ENCODE measurements at regions not wholly inside any gene's neighbourhood (a gene's known extent, or its start where the extent isn't known, plus 50 kb on each side); places are given as distances from the start of the nearest gene placed in this dataset.

DNA sequence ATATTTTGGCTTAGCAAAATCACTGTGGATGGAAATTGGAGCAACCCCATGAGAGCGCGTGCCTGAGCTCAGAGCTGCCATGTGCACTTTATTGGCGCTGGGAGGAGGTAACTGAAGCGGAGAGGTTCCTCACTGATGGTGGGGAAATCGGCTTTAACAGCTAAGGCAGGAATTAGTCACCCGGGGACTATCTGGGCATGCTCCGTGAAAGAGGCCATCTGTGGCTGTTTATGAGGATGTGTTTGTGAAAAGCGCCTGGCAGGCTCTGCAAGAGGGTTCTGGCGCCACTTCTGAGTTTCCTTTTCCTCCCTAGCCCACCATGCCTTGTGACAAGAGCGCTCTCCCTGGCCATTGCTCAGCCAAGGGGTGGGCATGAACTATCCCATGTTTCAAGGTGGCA, 815.6 kb downstream of the UQCRFS1 start:
- TF ChIP-seq RAD21 (IDR thresholded peaks at IDR 0.05; ENCODE audit: low read depth) (no peak), MAX (IDR thresholded peaks at IDR 0.05) (no peak), EP300 (IDR thresholded peaks at IDR 0.05; ENCODE audit: borderline replicate concordance) (no peak), TAF1 (IDR thresholded peaks at IDR 0.05; ENCODE audit: low read depth) (no peak), FOXM1 (IDR thresholded peaks at IDR 0.05; ENCODE audit: borderline replicate concordance, low read depth) (no peak), TCF12 (IDR thresholded peaks at IDR 0.05; ENCODE audit: low read depth) (no peak), CREB1 (IDR thresholded peaks at IDR 0.05; ENCODE audit: low read depth) (no peak)
- TF ChIP-seq, protein P1, sequence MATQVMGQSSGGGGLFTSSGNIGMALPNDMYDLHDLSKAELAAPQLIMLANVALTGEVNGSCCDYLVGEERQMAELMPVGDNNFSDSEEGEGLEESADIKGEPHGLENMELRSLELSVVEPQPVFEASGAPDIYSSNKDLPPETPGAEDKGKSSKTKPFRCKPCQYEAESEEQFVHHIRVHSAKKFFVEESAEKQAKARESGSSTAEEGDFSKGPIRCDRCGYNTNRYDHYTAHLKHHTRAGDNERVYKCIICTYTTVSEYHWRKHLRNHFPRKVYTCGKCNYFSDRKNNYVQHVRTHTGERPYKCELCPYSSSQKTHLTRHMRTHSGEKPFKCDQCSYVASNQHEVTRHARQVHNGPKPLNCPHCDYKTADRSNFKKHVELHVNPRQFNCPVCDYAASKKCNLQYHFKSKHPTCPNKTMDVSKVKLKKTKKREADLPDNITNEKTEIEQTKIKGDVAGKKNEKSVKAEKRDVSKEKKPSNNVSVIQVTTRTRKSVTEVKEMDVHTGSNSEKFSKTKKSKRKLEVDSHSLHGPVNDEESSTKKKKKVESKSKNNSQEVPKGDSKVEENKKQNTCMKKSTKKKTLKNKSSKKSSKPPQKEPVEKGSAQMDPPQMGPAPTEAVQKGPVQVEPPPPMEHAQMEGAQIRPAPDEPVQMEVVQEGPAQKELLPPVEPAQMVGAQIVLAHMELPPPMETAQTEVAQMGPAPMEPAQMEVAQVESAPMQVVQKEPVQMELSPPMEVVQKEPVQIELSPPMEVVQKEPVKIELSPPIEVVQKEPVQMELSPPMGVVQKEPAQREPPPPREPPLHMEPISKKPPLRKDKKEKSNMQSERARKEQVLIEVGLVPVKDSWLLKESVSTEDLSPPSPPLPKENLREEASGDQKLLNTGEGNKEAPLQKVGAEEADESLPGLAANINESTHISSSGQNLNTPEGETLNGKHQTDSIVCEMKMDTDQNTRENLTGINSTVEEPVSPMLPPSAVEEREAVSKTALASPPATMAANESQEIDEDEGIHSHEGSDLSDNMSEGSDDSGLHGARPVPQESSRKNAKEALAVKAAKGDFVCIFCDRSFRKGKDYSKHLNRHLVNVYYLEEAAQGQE (IDR thresholded peaks at IDR 0.05; ENCODE audit: low read depth), result no peak

Data from Ishikawa (cell line).